ENCODE measurements at regions not wholly inside any gene's neighbourhood (a gene's known extent, or its start where the extent isn't known, plus 50 kb on each side); places are given as distances from the start of the nearest gene placed in this dataset.

GRCh38 chr16:49013727-49014080, 267.9 kb downstream of the CBLN1 start:
- intact Hi-C loops (cut with DNase I): no loop called here
- DNase-seq: no peak

DNA sequence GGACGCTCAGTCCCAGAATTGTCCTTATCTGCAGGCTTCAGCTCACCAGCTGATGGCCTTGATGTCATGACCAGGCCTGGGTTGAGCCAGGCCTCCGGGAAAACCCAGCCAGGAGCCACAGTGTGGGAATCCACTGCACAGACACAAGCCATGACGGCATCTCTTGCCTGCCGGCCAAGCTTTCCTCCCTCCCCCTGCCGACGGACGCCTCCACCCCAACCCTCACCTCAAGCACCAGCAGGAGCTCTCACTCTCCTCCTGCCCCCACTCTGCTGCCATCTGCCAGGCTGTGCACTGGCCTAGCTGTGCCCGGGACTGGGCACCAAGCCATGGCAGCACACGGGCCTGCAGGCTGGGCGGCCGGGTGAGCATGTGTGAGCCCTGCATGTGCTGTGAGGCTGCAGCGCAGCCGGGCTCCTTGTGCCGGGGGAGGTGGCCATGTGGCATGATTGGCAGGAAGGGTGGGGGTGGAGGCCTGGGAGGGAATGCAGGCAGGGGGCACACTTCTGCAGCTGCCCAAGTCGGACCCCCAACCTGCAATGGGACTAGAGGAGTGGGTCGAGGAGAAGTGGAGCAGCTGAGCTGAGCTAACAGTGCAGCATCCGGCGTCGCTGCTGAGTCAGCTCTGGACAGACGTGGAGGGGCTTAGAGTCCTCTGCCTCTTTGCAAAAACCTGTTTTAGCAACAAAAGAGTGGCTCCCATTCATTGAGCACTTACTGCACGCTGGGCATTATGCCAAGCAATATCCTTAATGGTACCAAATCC, 268.5 kb downstream of the CBLN1 start:
- intact Hi-C loops (cut with DNase I): no loop called here
- DNase-seq: peak in 30 of 42 donors; percentile 6 to 63 (median 30)

- intact Hi-C loops (cut with DNase I): no loop called here
- DNase-seq: no peak
These were observed 269.7 kb downstream of the CBLN1 start for GRCh38 chr16:49011901-49012300.

DNA sequence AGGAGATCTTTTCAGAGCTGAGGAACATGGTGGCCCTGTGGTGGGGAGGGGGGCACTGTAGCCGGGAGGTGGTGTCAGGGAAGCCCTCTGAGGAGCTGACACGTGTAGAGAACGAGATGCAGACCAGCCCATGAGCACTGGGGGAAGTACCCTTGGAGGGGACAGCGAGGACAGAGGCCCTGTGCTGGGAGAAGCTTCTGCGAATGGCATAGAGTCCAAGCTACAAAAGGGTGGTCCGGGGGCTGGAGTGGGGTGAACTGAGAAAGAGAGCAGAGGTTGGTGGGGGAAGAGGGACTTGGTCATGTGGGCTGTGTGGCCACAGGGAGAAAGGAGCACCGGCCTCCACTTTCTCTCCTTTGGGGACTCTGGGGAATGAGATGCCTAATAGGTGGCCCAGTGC, 270.8 kb downstream of the CBLN1 start:
- intact Hi-C loops (cut with DNase I): no loop called here
- DNase-seq: no peak

DNA sequence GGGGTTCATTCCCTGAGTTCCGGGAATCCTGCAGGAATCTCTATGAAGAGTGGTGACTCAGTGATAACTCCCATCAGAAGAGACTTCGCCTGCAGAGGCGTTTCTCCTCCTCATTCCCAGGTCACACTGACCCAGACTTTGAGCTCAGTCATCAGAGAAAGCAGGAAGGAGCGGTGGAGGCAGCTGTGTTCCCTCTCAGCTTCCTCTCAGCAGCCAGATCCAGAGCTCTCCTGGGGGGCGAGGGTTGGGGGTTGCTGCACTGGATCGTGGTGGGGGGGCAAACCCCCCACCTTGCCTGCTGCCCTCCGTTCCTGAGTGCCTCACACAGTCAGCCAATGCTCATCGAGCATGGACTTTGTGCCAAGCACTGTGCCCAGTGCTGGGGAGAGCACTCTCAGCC, 271.2 kb downstream of the CBLN1 start:
- intact Hi-C loops (cut with DNase I): no loop called here
- no peak for DNase-seq

GRCh38 chr16:49009204-49009603, 272.4 kb downstream of the CBLN1 start:
- DNase-seq: no peak
- intact Hi-C loops (cut with DNase I): no loop called here

DNA sequence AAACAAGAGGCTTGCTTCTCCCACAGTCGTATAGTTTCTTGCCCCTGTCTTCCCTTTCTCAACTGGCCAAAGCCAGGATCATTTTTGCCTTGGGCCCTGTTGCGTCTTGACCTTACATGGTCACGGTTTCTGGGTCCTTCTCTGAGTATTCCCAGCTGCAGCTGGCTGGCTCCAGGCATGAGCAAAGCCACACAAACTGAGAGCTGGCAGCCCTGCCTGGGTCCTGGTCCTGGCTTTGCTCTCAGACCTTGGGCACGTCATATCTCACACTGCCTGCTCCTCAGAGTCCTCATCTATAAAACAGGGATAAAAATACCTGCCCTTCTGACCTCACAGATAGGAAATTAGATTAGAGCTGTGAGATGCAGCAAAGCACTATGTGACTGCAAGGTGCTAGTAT, 277.6 kb downstream of the CBLN1 start:
- no peak for DNase-seq
- intact Hi-C loops (cut with DNase I): no loop called here

- intact Hi-C loops (cut with DNase I): no loop called here
- DNase-seq: no peak
These were observed 278.6 kb downstream of the CBLN1 start for GRCh38 chr16:49003022-49003421.

- intact Hi-C loops (cut with DNase I): no loop called here
- no peak for DNase-seq
These were observed 281.0 kb downstream of the CBLN1 start for GRCh38 chr16:49000594-49000993.

- intact Hi-C loops (cut with DNase I): no loop called here
- no peak for DNase-seq
These were observed 282.1 kb downstream of the CBLN1 start for GRCh38 chr16:48999508-48999907.

GRCh38 chr16:48999044-48999443, 282.6 kb downstream of the CBLN1 start:
- DNase-seq: no peak
- intact Hi-C loops (cut with DNase I): no loop called here

DNA sequence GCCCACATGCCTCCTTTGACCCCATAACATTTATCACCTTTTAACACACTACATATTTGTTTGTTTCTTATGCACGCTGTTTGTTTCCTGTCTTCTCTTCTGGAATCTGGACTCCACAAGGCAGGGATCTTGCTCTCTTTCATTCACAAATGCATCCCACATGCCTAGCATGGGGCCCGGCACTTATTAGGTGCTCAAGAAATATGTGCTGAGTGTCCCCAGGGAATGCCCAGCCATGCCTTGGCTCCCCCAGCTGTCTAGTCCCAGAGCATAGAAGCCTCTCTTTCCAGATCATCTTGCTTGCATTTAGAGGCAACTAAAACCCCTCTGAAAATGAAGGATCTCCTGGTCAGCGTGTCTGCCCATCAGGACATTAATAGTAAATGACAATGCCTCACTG, 283.7 kb downstream of the CBLN1 start:
- DNase-seq: no peak
- intact Hi-C loops (cut with DNase I): no loop called here

- intact Hi-C loops (cut with DNase I): no loop called here
- DNase-seq: no peak
These were observed 284.5 kb downstream of the CBLN1 start for GRCh38 chr16:48997081-48997615.

- intact Hi-C loops (cut with DNase I): no loop called here
- DNase-seq: no peak
These were observed 303.1 kb downstream of the CBLN1 start for GRCh38 chr16:48978501-48978900.

- no peak for DNase-seq
- intact Hi-C loops (cut with DNase I): no loop called here
These were observed 309.4 kb downstream of the CBLN1 start for GRCh38 chr16:48972236-48972635.

DNA sequence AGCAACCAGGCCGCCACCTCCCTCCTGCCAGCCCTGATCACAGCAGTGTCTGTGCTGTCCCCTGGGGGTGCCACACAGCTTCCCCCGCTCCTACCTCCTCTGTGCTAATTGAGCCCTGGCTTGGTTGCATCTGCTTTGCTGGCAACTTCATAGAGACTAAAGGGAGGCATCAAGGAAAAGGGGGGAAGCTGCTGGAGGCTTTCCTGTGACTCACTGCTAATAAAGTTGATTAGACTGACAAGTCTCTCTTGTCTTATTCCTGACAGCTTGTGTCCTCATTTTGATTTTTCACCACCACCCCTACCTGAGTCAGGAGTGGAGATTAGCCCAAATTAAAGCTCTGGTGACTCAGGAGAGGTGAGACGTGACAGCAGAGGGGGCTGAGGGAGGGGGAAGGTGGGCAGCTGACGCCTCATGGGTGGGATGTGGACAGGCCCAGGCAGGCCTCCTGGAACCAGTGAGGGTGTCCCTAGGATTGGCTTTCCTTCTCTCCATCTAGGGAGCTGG, 310.0 kb downstream of the CBLN1 start:
- DNase-seq: peak in 39 of 42 donors; percentile 7 to 86 (median 44)
- intact Hi-C loops (cut with DNase I): no loop called here

GRCh38 chr16:48970216-48970615, 311.4 kb downstream of the CBLN1 start:
- no peak for DNase-seq
- intact Hi-C loops (cut with DNase I): no loop called here

- no peak for DNase-seq
- intact Hi-C loops (cut with DNase I): no loop called here
These were observed 312.0 kb downstream of the CBLN1 start for GRCh38 chr16:48969611-48970010.

DNA sequence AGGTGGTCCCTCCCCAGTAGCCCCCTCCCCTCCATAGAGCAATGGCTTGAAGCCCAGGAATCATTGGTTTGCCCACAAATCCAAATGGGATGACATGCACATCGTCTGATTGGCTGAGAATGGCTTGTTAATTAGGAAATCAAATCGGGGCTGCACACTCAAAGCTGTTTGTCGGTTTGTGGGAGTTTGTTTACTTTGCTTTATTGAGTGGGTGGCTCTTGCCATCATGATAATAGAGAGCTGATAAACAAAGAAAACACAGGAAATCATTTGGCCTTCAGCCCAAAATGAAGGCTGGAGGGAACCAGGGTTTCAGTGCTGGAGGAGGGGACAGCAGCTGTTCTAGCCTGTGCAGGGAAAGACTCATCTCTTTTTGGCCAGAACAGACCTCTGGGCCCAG, 316.3 kb downstream of the CBLN1 start:
- no peak for DNase-seq
- intact Hi-C loops (cut with DNase I): no loop called here

DNA sequence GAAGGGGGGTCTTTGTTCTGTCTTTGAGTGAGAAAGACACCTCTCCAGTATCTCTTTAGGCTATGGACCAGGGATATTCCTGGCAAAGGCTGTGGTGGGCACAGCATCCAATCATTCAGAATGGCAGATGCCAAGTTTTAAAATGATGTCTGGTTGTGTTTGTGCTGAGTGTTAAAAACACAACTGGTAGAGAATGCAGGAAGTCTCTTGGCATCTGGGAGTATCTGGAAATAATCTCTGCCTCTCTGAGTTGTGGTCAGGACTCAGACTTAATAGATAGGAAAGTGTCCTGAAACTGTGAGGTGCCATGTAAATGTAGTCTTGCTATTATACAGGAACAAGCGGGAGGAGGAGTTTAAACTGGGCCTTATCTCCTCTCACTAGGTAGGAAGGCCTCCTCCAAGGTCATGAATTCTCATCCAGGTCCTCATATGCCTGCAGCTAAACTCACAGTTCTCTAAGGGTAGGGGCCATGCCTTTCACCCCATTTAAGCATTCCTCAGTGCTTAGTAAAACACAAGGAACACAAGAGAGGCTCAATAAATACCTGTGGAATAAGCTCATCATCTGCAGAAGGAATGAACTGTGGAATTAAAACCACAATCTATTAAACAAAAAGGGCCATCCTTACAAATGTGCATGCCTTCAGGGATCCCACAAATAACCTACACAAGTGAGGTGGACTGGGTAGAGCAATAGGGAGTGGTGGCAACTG, 317.6 kb downstream of the CBLN1 start:
- intact Hi-C loops (cut with DNase I): no loop called here
- DNase-seq: no peak

DNA sequence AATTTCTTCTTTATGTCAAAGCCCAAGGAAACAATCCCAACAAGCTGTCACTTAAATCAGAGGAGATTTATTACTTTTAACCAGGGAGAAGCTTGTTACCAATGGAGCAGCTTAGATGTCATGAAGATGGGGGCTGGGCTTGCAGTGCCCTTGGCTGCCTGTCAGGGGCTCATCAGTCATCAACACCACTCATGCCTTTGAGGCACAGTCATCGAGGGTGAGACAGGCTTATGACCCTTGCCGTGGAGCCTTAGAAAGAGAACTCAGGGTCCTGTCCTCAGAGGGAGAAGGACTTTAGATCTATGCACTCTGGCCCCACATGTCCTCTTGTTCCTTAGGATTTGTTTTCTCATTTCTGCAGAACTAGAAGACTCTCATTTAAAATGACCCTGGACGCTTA, 318.3 kb downstream of the CBLN1 start:
- intact Hi-C loops (cut with DNase I): no loop called here
- no peak for DNase-seq

Data from head of caudate nucleus (tissue), 42 donors.